NOMO-1 treated with DMSO at 0.1 percent for 48 hours (cell line): ENCODE measurements at regions not wholly inside any gene's neighbourhood (a gene's known extent, or its start where the extent isn't known, plus 50 kb on each side); places are given as distances from the start of the nearest gene placed in this dataset.

Experiments
- DNase-seq: peaks from one replicate; lab custom pipeline; 2025; ENCODE audit not compliant: unreplicated experiment; lab: John Stamatoyannopoulos, UW

- no peak for DNase-seq
These were observed 214.2 kb upstream of the PCSK2 start for GRCh38 chr20:17012546-17013226.

- no peak for DNase-seq
These were observed 212.6 kb upstream of the PCSK2 start for GRCh38 chr20:17014217-17014616.

GRCh38 chr20:17014756-17015366, 212.0 kb upstream of the PCSK2 start:
- DNase-seq: no peak

GRCh38 chr20:17017232-17017631, 209.6 kb upstream of the PCSK2 start:
- DNase-seq: no peak

- DNase-seq: no peak
These were observed 205.4 kb upstream of the PCSK2 start for GRCh38 chr20:17021481-17021880.

- no peak for DNase-seq
These were observed 203.8 kb upstream of the PCSK2 start for GRCh38 chr20:17023036-17023435.

- no peak for DNase-seq
These were observed 203.0 kb upstream of the PCSK2 start for GRCh38 chr20:17023806-17024205.

- DNase-seq: no peak
These were observed 202.2 kb upstream of the PCSK2 start for GRCh38 chr20:17024513-17025119.

GRCh38 chr20:17026346-17026745, 200.5 kb upstream of the PCSK2 start:
- DNase-seq: no peak

- DNase-seq: no peak
These were observed 197.1 kb upstream of the PCSK2 start for GRCh38 chr20:17029698-17030097.

- DNase-seq: no peak
These were observed 190.3 kb upstream of the PCSK2 start for GRCh38 chr20:17036541-17036940.

- no peak for DNase-seq
These were observed 184.7 kb upstream of the PCSK2 start for GRCh38 chr20:17042122-17042521.

GRCh38 chr20:17043323-17043722, 183.5 kb upstream of the PCSK2 start:
- no peak for DNase-seq

- DNase-seq: no peak
These were observed 181.9 kb upstream of the PCSK2 start for GRCh38 chr20:17044891-17045290.

- no peak for DNase-seq
These were observed 167.4 kb upstream of the PCSK2 start for GRCh38 chr20:17059465-17059864.

GRCh38 chr20:17061715-17062114, 165.1 kb upstream of the PCSK2 start:
- DNase-seq: no peak

- no peak for DNase-seq
These were observed 164.1 kb upstream of the PCSK2 start for GRCh38 chr20:17062712-17063111.

- DNase-seq: no peak
These were observed 159.9 kb upstream of the PCSK2 start for GRCh38 chr20:17066902-17067301.

GRCh38 chr20:17068084-17068711, 158.6 kb upstream of the PCSK2 start:
- no peak for DNase-seq

- no peak for DNase-seq
These were observed 149.8 kb upstream of the PCSK2 start for GRCh38 chr20:17077030-17077429.

- DNase-seq: no peak
These were observed 143.1 kb upstream of the PCSK2 start for GRCh38 chr20:17083738-17084137.

GRCh38 chr20:17084909-17085308, 141.9 kb upstream of the PCSK2 start:
- DNase-seq: no peak
